Esophagus muscularis mucosa (tissue), 4 donors: ENCODE measurements at regions not wholly inside any gene's neighbourhood (a gene's known extent, or its start where the extent isn't known, plus 50 kb on each side); places are given as distances from the start of the nearest gene placed in this dataset.

Experiments
- CTCF ChIP-seq, 3 experiments: fragments of 200-600 bp in 2 of 3; fragments of 450-650 bp in 1 of 3; sonication (generic) in 2 of 3; IDR thresholded peaks; one replicate each; pipeline ENCODE4 v1.5.1; 2017 to 2019; ENCODE audit warnings: antibody characterized with exemption in 3 of 3, mild to moderate bottlenecking in 2 of 3, moderate library complexity in 1 of 3
- EP300 ChIP-seq: sonication (generic); formaldehyde crosslinking; IDR thresholded peaks from one replicate; pipeline ENCODE4 v1.6.1; 2017; ENCODE audit warnings: antibody characterized with exemption
- POLR2A ChIP-seq: fragments of 450-650 bp; IDR thresholded peaks from one replicate; pipeline ENCODE4 v1.6.1; 2017; ENCODE audit warnings: antibody characterized with exemption, moderate library complexity, mild to moderate bottlenecking, low read depth

GRCh38 chr18:8554354-8554753 is 54.9 kb upstream of the RAB12 start:
- no peak for TF ChIP-seq CTCF (IDR thresholded peaks at IDR 0.05)
- TF ChIP-seq POLR2A, result no peak
- TF ChIP-seq EP300, result no peak
